ENCODE measurements at regions not wholly inside any gene's neighbourhood (a gene's known extent, or its start where the extent isn't known, plus 50 kb on each side); places are given as distances from the start of the nearest gene placed in this dataset.
"Not testable (repeated sequence)": the region's sequence is repeated elsewhere in the genome, so short reads cannot be mapped to it uniquely, and the experiment has no call there.

DNA sequence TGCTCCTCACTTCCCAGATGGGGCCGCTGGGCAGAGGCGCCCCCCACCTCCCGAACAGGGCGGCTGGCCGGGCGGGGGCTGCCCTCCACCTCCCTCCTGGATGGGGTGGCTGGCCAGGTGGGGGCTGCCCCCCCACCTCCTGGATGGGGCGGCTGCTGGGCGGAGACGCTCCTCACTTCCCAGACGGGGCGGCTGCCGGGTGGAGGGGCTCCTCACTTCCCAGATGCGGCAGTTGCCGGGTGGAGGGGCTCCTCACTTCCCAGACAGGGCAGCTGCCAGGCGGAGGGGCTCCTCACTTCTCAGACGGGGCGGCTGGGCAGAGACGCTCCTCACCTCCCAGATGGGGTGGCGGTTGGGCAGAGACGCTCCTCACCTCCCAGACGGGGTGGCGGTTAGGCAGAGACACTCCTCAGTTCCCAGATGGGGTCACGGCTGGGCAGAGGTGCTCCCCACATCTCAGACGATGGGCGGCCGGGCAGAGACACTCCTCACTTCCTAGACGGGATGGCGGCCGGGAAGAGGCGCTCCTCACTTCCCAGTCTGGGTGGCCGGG, 428.8 kb downstream of the FGF13 start:
- not testable (repeated sequence) for TF ChIP-seq POLR2A (IDR thresholded peaks at IDR 0.05)
- TF ChIP-seq, protein P1, sequence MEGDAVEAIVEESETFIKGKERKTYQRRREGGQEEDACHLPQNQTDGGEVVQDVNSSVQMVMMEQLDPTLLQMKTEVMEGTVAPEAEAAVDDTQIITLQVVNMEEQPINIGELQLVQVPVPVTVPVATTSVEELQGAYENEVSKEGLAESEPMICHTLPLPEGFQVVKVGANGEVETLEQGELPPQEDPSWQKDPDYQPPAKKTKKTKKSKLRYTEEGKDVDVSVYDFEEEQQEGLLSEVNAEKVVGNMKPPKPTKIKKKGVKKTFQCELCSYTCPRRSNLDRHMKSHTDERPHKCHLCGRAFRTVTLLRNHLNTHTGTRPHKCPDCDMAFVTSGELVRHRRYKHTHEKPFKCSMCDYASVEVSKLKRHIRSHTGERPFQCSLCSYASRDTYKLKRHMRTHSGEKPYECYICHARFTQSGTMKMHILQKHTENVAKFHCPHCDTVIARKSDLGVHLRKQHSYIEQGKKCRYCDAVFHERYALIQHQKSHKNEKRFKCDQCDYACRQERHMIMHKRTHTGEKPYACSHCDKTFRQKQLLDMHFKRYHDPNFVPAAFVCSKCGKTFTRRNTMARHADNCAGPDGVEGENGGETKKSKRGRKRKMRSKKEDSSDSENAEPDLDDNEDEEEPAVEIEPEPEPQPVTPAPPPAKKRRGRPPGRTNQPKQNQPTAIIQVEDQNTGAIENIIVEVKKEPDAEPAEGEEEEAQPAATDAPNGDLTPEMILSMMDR (IDR thresholded peaks at IDR 0.05), result not testable (repeated sequence)

Measured in lower leg skin (tissue), 3 donors.